Kidney (tissue), 13 donors: ENCODE measurements at regions not wholly inside any gene's neighbourhood (a gene's known extent, or its start where the extent isn't known, plus 50 kb on each side); places are given as distances from the start of the nearest gene placed in this dataset.

Experiments used
- DNase-seq, 5 donors: peaks; one replicate each; pipeline ENCODE4 v3.0.0-alpha.2; 2013 to 2020
- FAIRE-seq: peaks from 2 replicates; lab custom pipeline; 2012; peaks lifted over from hg19 to GRCh38; lab: Jason Lieb, UNC
- H3K27ac ChIP-seq, 2 donors: one replicate each; pipeline ENCODE4 v1.7.0; 2013; ENCODE audit warnings: low read depth in 2 of 2, low read length in 2 of 2, inconsistent platforms in 1 of 2
- H3K27me3 ChIP-seq: one replicate; pipeline ENCODE4 v1.7.1; 2013; ENCODE audit warnings: low read length, inconsistent platforms; ENCODE audit not compliant: control insufficient read depth, insufficient read depth
- H3K36me3 ChIP-seq, 3 donors: one replicate each; pipeline versions ENCODE4 v1.7.0 to v1.7.1; 2013; ENCODE audit warnings: low read length in 3 of 3, control low read depth in 1 of 3, inconsistent platforms in 1 of 3; ENCODE audit not compliant: insufficient read depth in 3 of 3, control insufficient read depth in 2 of 3
- H3K4me1 ChIP-seq, 3 donors: one replicate each; pipeline versions ENCODE4 v1.7.0 to v1.7.1; 2013; ENCODE audit warnings: low read length in 3 of 3, inconsistent platforms in 1 of 3, low read depth in 1 of 3; ENCODE audit not compliant: control insufficient read depth in 2 of 3, insufficient read depth in 2 of 3
- H3K4me3 ChIP-seq, 3 donors: one replicate each; pipeline versions ENCODE4 v1.7.0 to v1.8.1; 2013; ENCODE audit warnings: low read length in 3 of 3, control low read depth in 1 of 3, inconsistent platforms in 1 of 3
- H3K9ac ChIP-seq, 3 donors: one replicate each; pipeline versions ENCODE4 v1.7.0 to v1.7.1; 2013; ENCODE audit warnings: low read length in 3 of 3, control low read depth in 1 of 3, inconsistent platforms in 1 of 3
- H3K9me3 ChIP-seq, 3 donors: one replicate each; pipeline versions ENCODE4 v1.7.0 to v1.7.1; 2013; ENCODE audit warnings: low read length in 3 of 3, control low read depth in 1 of 3, inconsistent platforms in 1 of 3; ENCODE audit not compliant: control insufficient read depth in 2 of 3, insufficient read depth in 1 of 3
- intact Hi-C: fragments of 100-400 bp; cut with DNase I; formaldehyde crosslinking; loops from one replicate; pipeline ENCODE4 v1.11.1; 2022
- TF ChIP-seq, protein P1 (sequence below): IDR thresholded peaks from 3 replicates; pipeline ENCODE4 v1.5.1; 2012; ENCODE audit warnings: mild to moderate bottlenecking, moderate library complexity, borderline replicate concordance; ENCODE audit not compliant: insufficient read depth; ENCODE audit errors: extremely low read depth
- donor health status: control.
- donor health status: control.
- donor health status: control.
- donor health status: control.
- donor health status: control.
- donor health status: DM: yes; HTN: yes; CAD: no.
- donor health status: Normal renal cell carcinoma (clear cell type).

DNA sequence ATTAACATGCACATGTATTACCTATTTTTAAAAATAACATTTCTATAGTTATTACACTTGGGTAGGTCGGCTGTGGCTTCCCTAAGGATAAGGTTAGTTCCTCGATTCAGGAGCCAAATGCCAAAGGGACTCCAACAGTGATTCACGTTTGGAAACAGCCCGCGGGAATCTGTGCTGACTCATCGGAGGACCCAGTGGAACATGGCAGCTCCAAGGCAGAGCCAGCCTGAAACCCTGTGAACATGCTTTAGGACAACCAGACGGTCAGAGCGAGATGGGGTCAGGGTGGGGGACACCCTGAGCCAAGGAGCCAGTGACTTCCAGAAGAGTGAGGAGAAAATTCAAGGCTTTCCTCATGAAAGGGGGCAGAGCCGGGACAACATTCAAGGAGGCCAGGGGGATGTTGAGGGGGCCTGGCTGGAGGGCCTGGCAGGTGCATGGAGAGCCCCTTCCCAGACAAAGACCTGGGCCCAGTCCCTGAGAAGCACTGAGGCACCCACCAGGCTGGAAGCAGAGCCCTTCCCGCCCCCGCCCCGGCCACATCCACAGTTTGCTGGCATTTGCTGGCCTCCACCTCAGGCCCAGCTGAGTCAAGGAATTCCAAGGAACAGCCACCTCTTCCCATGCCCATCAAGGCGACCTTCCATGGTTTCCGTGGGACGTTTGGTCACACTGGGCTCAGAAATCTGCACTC, 133.2 kb downstream of the SNX5 start:
- H3K4me1 ChIP-seq: no peaks in the 10 kb centered on the region
- H3K27me3 ChIP-seq: no peaks in the 10 kb centered on the region
- intact Hi-C loops: no loop called here
- no peak overlapping the region for H3K9ac ChIP-seq
- H3K27ac ChIP-seq: peak overlapping the region in 1 of 2 donors; percentile 83
- no peak overlapping the region for H3K4me3 ChIP-seq
- no peaks in the 10 kb centered on the region for H3K36me3 ChIP-seq
- no peaks in the 10 kb centered on the region for H3K9me3 ChIP-seq
- FAIRE-seq: no peak
- TF ChIP-seq, protein P1, sequence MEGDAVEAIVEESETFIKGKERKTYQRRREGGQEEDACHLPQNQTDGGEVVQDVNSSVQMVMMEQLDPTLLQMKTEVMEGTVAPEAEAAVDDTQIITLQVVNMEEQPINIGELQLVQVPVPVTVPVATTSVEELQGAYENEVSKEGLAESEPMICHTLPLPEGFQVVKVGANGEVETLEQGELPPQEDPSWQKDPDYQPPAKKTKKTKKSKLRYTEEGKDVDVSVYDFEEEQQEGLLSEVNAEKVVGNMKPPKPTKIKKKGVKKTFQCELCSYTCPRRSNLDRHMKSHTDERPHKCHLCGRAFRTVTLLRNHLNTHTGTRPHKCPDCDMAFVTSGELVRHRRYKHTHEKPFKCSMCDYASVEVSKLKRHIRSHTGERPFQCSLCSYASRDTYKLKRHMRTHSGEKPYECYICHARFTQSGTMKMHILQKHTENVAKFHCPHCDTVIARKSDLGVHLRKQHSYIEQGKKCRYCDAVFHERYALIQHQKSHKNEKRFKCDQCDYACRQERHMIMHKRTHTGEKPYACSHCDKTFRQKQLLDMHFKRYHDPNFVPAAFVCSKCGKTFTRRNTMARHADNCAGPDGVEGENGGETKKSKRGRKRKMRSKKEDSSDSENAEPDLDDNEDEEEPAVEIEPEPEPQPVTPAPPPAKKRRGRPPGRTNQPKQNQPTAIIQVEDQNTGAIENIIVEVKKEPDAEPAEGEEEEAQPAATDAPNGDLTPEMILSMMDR: no peak
- no peak for DNase-seq

GRCh38 chr20:17834804-17835203, 133.8 kb downstream of the SNX5 start:
- intact Hi-C loops: no loop called here
- Histone ChIP-seq H3K27ac (no peak overlapping the region), H3K27me3 (no peaks in the 10 kb centered on the region), H3K9me3 (no peaks in the 10 kb centered on the region), H3K4me1 (no peaks in the 10 kb centered on the region), H3K36me3 (no peaks in the 10 kb centered on the region), H3K9ac (no peak overlapping the region), H3K4me3 (no peak overlapping the region)
- FAIRE-seq (no peak), DNase-seq (no peak)
- TF ChIP-seq, protein P1: no peak

- Histone ChIP-seq H3K4me1 (no peaks in the 10 kb centered on the region), H3K27me3 (no peaks in the 10 kb centered on the region), H3K4me3 (no peak overlapping the region), H3K9ac (no peak overlapping the region), H3K9me3 (no peaks in the 10 kb centered on the region), H3K27ac (no peak overlapping the region), H3K36me3 (no peaks in the 10 kb centered on the region)
- DNase-seq (no peak), FAIRE-seq (no peak)
- TF ChIP-seq, protein P1: no peak
- intact Hi-C loops: no loop called here
These were observed 133.4 kb downstream of the BANF2 start for GRCh38 chr20:17833036-17833674.
